ENCODE measurements at regions not wholly inside any gene's neighbourhood (a gene's known extent, or its start where the extent isn't known, plus 50 kb on each side); places are given as distances from the start of the nearest gene placed in this dataset.
"Not testable (repeated sequence)": the region's sequence is repeated elsewhere in the genome, so short reads cannot be mapped to it uniquely, and the experiment has no call there.

GRCh38 chr10:33783078-33783477 lies 448.6 kb upstream of the NRP1 start:
- no peak for DNase-seq (ENCODE audit: low read depth)

DNA sequence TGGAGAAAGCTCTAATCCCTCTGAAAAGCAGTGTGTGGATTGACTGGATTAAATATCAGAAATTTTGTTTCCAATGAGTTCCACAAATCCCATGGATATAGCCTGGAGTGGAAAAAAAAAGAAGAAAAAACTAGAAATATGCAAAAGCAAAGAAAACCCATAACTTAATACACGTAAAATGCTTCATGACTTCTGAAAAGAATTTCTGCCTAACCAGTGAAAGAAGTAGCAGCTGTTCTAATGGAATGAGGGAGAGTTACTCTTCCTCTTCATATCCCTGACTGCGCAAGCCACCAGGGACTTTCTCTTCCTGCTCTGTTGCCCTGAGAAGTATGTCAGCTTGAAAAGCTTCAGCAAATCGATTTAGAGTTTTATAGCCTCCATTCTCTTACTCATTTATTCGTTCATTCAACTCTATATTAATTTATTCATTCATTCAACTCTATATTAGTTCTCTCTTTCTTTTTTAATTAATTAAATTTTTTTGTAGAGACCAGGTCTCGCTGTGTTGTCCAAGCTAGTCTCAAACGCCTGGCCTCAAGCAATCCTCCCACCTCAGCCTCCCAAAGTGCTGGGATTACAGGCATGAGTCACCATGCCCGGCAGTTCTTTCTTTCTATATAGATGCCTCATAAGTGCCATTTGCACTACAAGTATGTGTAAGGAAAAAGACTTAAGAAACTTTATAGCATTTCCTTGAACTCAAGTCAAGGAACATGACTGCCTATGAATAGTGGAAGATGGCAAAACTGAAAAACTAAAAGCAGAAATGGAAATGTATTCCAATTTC lies 447.3 kb upstream of the NRP1 start:
- no peak for DNase-seq (ENCODE audit: low read depth)

GRCh38 chr10:33780961-33781360 lies 446.5 kb upstream of the NRP1 start:
- DNase-seq (ENCODE audit: low read depth) = no peak

GRCh38 chr10:33777223-33777622 lies 442.8 kb upstream of the NRP1 start:
- DNase-seq (ENCODE audit: low read depth) = no peak

- no peak for DNase-seq (ENCODE audit: low read depth)
These were observed 442.1 kb upstream of the NRP1 start for GRCh38 chr10:33776419-33777070.

DNA sequence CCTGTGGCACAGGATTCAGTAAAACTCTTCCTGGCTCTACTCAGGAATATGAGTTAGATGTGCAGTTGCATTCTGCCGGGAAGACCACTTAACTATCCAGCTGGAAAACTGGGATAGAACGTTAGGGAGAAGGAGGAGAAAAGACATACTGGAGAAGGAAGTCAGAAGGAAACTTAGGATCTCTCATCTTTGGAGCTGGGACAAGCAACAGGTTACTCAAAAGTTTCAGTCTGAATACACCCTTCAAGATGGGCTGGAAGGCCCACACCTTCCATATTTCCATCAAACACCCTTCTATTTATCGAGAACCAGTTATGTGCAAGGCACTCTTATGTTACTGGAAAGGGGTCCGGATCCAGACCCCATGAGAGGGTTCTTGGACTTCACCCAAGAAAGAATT lies 440.4 kb upstream of the NRP1 start:
- no peak for DNase-seq (ENCODE audit: low read depth)

- no peak for DNase-seq (ENCODE audit: low read depth)
These were observed 439.5 kb upstream of the NRP1 start for GRCh38 chr10:33773886-33774480.

DNA sequence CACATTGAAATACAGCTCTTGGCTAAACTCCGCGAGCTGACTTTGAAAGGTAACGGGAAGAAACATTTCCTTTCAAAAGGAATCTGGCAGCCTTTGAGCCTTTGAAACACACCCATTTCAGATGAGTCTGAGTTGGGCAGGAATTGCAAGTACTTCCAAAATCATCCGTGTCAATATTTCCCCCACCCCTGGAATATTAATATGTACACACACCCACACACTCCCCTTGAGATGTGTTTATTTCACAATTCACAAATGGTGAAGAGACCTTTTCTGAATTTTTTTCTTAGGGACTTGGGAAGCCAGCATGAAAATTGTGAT lies 438.7 kb upstream of the NRP1 start:
- no peak for DNase-seq (ENCODE audit: low read depth)

DNA sequence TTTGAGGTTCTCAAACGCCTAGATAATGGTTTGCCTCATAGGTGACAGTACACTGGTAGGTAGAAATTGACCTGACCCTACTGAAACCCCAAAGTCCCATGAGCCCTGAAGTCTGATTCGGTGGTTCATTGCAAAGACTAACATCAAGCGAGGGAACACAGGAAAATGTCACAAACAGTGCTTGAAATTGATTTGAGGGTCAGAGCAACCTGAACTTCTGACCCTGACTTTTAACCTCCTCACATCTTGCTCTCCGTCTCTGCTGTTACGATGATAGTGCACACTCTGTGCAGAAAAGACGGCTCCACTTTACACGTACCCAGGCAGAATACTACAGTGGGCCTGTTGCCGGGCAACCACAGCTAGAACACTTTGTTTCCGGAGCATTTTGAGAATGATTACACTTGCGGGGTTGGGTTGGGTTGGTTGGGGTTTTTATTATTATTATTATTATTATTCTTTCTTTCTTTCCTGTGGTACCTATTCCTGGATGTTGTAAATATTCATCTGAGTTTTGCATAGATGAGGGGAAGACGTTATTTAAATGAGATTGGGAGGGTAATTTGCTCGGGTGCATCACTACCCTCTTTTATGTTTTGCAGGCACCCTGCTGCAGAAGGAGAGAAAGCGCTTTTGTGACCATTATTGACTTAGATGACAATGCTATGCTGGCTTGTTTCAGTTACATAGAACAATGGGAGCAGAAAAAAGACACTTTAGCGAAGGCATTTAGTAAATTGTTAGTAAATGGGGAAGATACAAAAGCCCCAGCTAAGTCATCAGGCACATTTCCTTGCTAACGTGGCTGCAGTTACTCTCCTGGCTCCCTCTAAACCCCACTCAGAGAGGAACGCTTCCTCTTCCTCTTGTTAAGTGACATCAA lies 438.1 kb upstream of the NRP1 start:
- no peak for DNase-seq (ENCODE audit: low read depth)

DNA sequence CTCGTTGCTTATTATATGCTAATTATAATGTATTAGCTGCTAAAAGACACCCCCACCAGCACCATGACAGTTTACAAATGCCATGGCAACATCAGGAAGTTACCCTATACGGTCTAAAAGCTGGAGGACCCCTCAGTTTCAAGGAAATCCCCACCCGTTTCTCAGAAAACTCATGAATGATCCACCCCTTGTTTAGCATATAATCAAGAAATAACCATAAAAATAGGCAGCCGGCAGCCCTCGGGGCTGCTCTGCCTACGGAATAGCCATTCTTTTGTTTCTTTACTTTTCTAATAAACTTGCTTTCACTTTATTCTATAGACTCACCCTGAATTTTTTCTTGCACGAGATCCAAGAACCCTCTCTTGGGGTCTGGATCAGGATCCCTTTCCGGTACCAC lies 437.4 kb upstream of the NRP1 start:
- DNase-seq (ENCODE audit: low read depth) = not testable (repeated sequence)

DNA sequence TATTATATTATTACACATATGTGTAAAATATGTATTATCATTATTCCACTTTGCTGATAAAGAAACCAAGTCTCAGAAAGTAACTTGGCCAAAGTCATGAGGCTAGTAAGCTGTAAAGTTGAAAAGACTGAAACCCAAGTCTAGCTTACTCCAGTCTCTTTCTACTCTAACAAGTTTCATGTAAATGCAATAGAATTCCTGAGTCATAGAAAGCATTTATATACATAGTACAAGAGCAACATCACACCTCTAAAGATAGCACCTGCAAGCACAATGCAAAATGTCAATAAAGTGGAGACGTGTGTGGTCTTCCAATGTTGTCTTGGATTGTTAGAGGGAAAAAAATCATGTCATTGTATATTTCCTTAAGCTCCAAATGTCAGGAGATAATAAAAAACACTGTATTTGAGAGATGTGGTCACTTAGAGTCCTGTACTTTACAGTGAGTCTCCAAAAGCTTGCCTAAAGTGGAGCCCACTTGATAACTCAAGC lies 430.3 kb upstream of the NRP1 start:
- no peak for DNase-seq (ENCODE audit: low read depth)

GRCh38 chr10:33760056-33760943 lies 425.8 kb upstream of the NRP1 start:
- no peak for DNase-seq (ENCODE audit: low read depth)

GRCh38 chr10:33759191-33759590 lies 424.7 kb upstream of the NRP1 start:
- DNase-seq (ENCODE audit: low read depth) = no peak

DNA sequence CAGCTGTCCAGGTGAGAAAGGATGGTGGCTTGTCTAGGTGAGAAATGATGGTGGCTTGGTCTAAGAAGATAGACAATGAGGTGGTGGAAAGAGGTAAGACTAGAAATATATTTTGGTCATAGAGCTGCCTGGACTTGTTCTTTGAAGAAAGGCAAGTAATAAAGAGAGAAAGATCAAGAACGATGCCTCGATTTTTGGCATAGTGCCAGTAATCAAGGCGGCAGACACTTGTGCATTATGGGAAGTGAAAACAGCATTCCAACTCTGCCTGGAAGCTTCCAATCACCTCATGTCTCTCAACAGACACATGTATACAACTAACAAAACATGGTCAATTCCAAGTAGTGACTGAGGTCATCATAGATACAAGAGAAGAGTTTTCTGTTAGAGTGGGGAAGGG lies 423.8 kb upstream of the NRP1 start:
- no peak for DNase-seq (ENCODE audit: low read depth)

DNA sequence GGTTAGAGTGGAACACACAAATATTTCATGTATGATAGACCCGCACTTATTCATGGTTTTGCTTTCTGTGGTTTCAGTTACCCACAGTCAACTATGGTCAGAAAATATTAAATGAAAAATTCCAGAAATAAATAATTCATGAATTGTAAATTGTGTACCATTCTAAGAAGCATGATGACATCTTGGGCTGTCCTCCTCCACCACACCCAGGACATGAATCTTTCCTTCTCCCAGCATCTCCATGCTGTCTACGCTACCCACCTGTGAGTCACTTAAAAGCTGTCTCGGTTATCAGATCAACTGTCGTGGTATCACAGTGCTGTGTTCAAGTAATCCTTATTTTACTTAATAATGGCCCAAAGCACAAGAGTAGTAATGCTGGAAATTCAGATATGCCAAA lies 419.6 kb upstream of the NRP1 start:
- DNase-seq (ENCODE audit: low read depth) = no peak

DNA sequence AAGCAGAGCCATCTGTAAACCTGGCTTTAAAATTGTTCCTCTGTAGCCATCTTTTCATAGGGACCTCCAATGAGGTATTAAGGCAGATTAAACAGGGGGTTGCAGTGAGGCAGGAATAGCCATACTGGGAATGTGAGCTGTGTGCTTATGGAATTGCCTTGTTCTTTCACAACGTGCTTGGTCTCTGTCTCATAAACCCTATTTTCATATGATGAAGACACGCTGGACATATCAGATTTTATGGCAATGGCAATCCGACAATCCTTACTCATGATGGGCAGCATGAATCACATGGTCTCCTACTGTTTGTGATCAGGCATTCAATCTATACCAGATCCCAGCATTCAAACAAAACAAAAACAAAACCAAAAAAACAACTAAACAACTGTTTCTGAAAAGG lies 418.9 kb upstream of the NRP1 start:
- no peak for DNase-seq (ENCODE audit: low read depth)

DNA sequence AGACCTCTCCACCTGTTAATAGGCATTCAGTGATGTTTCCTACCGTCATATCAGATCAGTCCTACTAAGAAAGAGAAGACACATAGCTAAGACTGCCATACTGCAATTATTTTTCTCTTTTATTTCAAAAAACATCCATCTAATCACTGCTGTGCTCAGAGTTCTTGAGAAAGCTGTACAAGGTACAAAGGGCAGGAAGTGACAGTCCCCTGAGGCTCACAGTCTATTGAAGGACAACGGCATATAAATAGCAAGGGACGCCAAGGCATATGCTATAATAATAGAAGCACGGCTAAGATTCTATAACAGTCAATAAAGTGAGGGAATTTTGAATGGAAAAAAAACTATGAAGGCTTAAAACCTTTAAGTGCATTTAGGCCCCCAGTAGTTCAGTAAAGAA lies 415.3 kb upstream of the NRP1 start:
- DNase-seq (ENCODE audit: low read depth) = no peak

DNA sequence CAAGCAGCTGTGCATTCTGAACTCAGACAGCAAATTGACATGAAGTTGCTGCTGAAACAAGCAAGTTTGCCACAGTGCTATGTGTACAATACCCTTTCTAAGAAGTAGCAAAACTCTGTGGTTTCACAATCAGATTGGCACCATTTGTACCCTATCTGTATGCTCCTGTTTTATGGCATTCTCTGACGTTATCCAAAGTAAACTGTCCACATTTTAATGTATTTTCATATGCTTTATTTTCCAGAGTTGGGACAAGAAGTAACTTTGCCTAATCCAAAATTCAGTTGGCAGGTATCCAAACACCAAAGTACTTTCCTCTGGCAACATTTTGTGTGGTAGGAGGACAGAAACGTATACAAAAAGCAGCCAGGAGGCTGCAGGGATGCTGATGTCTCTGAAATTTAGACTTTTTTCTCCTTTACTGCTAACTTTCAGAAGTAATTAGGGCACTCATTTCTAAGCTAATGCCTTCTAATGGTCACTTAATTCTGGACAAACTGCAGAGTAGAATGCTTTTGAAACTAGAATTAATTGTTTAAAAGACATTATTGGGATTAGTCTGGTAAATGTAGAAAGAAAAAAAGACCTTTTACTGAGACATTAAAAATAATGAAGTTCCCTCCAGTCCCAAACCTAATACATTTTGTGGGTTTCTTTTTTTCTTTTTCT lies 414.7 kb upstream of the NRP1 start:
- DNase-seq (ENCODE audit: low read depth) = no peak

DNA sequence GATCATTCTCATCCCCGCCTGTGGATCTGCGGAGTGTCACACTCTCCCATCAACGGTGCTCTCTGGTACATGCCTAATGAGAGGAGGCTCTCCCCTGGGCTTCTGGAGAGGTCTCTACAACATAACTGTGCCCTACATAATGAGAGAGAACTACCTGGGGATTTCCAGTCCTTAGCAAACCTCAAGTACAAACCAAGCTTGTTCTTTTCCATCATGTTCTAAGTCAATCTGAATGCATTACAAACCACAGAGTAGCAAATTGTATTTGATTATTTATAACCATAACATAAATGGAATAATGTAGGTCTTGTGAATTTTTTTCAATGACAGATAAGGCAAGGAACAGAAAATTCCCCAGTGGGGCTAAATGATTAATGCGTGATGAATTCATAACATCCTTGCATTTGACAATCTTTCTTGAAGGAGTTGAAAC lies 412.4 kb upstream of the NRP1 start:
- no peak for DNase-seq (ENCODE audit: low read depth)

DNA sequence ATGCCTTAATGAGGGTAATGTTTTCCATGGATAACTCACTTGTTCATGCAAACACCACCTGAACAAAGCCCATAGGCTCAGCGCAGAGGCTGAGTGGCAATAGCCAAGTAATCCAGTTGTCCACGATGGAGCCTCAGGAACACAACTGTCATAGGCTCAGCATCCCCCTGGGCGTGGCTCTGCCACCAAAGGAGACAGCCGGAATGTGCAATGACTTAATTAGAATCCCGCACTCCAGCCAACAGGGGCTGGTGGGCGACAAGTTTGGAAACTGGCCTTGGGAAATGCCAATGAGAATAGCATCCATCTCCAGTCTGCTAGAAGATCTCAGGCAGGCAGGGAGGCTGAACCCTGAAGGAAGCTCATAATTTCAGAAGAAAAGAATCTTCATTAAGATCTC lies 411.7 kb upstream of the NRP1 start:
- DNase-seq (ENCODE audit: low read depth) = no peak

GRCh38 chr10:33743429-33743857 lies 409.0 kb upstream of the NRP1 start:
- DNase-seq (ENCODE audit: low read depth) = no peak

Measured in GM04504 (cell line).